AG04450 (cell line): ENCODE measurements at regions not wholly inside any gene's neighbourhood (a gene's known extent, or its start where the extent isn't known, plus 50 kb on each side); places are given as distances from the start of the nearest gene placed in this dataset.

Source experiments
- CTCF ChIA-PET: fragments of 300-600, 350-600 bp; formaldehyde crosslinking; extraction: SDS; loops from one replicate; lab custom pipeline; 2022; ENCODE audit warnings: antibody characterized with exemption, inconsistent platforms; lab: Charles Lee
- POLR2A ChIA-PET: fragments of 350-600 bp; formaldehyde crosslinking; extraction: SDS; loops from one replicate; lab custom pipeline; 2021; ENCODE audit warnings: antibody characterized with exemption, inconsistent platforms; lab: Yijun Ruan, JAX
- DNase-seq: peaks from one replicate; pipeline ENCODE4 v3.0.0-alpha.2; 2011; ENCODE audit warnings: low read depth, low spot score
- H3K27ac ChIP-seq: one replicate; pipeline ENCODE4 v1.5.1; 2012; ENCODE audit warnings: low read depth, low read length, control low read depth
- H3K27me3 ChIP-seq: one replicate; pipeline ENCODE4 v1.6.0; 2012; ENCODE audit warnings: low read length; ENCODE audit not compliant: control insufficient read depth, insufficient read depth
- H3K4me3 ChIP-seq: 2 replicates; pipeline ENCODE4 v1.5.1; 2011; ENCODE audit warnings: mild to moderate bottlenecking, low read depth, low read length, control low read depth
- H3K9me3 ChIP-seq: 2 replicates; pipeline ENCODE4 v1.5.1; 2012; ENCODE audit warnings: low read length; ENCODE audit not compliant: control insufficient read depth, insufficient read depth
- CTCF ChIP-seq: IDR thresholded peaks from 2 replicates; pipeline ENCODE4 v1.5.1; 2011; ENCODE audit warnings: low read depth, low read length, control low read depth, inconsistent platforms

DNA sequence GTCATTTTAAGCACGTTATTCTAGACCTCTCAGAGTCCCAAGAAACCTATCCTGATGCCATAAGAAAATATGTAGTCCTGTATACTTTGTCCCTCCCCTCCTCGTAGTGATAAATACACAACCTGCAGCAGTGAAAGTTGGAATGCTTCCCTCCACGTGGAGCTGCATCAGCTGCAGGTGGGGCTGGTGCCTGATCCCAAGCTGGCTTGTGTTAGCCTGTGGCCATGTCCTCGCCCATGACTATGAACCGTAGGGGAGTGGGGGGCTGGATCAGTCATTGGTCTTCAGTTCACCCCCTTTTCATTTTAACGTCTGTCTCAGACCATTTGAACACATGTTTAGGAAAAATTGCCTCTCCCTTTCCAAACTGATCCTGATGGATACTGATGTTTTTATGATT, 171.4 kb upstream of the HABP2 start:
- no peaks in the 10 kb centered on the region for H3K27me3 ChIP-seq
- TF ChIP-seq CTCF = no peak
- no peak overlapping the region for H3K27ac ChIP-seq
- CTCF ChIA-PET = no interaction called here
- POLR2A ChIA-PET = no interaction called here
- no peak for DNase-seq
- H3K4me3 ChIP-seq = no peak overlapping the region
- no peaks in the 10 kb centered on the region for H3K9me3 ChIP-seq

DNA sequence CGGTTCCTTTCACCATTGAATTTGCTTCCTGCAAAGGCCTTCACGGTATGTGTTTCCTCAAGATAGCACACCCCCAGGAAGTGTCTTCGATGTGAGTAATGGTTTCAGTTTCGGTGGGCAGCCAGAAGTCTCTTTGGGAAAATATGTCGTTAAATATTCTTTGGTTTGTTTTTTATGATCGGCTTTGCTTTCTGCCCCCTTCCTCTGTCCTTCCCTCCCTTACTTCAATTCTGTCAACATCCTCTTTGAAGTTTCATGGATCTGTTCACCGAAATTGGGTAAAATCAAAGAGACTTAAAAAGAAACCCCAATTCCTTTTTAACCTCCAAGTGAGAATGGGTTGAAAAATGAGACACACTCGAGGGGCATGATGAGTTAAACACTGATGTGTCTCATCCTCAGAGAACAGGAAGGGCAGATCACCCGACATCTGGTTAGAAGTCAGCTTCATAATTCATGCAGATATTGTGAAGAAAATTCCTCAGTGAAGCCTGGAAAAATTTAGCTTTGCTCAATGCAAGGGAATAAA, 170.8 kb upstream of the HABP2 start:
- no peak for TF ChIP-seq CTCF
- ChIA-PET CTCF (interaction anchor here (1.1 to 1.9 kb wide), 2 partner anchors 661 to 910 kb away, joined by 4 to 5 read pairs; no protein-coding TSS in a partner anchor), POLR2A (no interaction called here)
- peaks cover 3% of the 10 kb centered on the region for H3K27me3 ChIP-seq
- H3K27ac ChIP-seq = no peak overlapping the region
- no peaks in the 10 kb centered on the region for H3K9me3 ChIP-seq
- H3K4me3 ChIP-seq = peak overlapping the region; percentile 33
- DNase-seq = no peak

- Histone ChIP-seq H3K27me3 (peaks cover 3% of the 10 kb centered on the region), H3K9me3 (no peaks in the 10 kb centered on the region), H3K4me3 (no peak overlapping the region), H3K27ac (no peak overlapping the region)
- ChIA-PET CTCF (interaction anchor here (1.1 to 4.0 kb wide), 4 partner anchors 661 to 911 kb away, joined by 3 to 120 read pairs (median 4); no protein-coding TSS in a partner anchor), POLR2A (no interaction called here)
- no peak for TF ChIP-seq CTCF
- DNase-seq = no peak
Observed at GRCh38 chr10:113382691-113383090, 170.2 kb upstream of the HABP2 start.

- CTCF ChIA-PET = interaction anchor here (0.6 to 4.0 kb wide), 30 partner anchors 12 to 1121 kb away, joined by 3 to 120 read pairs (median 3); partner anchors contain the start of genes VTI1A and ZDHHC6
- Histone ChIP-seq H3K27me3 (peaks cover 3% of the 10 kb centered on the region), H3K27ac (no peak overlapping the region), H3K9me3 (no peaks in the 10 kb centered on the region), H3K4me3 (no peak overlapping the region)
- POLR2A ChIA-PET = no interaction called here
- no peak for DNase-seq
- no peak for TF ChIP-seq CTCF
Observed at GRCh38 chr10:113384181-113384580, 168.7 kb upstream of the HABP2 start.
